Neural crest cell (in vitro differentiated cells): ENCODE measurements at regions not wholly inside any gene's neighbourhood (a gene's known extent, or its start where the extent isn't known, plus 50 kb on each side); places are given as distances from the start of the nearest gene placed in this dataset.

Experiments used
- DNase-seq: peaks from one replicate; pipeline ENCODE4 v3.0.0; 2021; ENCODE audit warnings: low read depth, mixed read lengths, low spot score
- H3K27ac Mint-ChIP-seq: one replicate; pipeline ENCODE4 v1.8.0; 2021; ENCODE audit warnings: mild to moderate bottlenecking, mixed read lengths; ENCODE audit not compliant: unreplicated experiment
- H3K27me3 Mint-ChIP-seq: 2 replicates; pipeline ENCODE4 v1.8.0; 2021; ENCODE audit warnings: low read depth, mild to moderate bottlenecking, mixed read lengths
- H3K36me3 Mint-ChIP-seq: 2 replicates; pipeline ENCODE4 v1.8.0; 2021; ENCODE audit warnings: low read depth, mild to moderate bottlenecking, mixed read lengths
- H3K4me1 Mint-ChIP-seq: 2 replicates; pipeline ENCODE4 v1.8.0; 2021; ENCODE audit warnings: mixed read lengths
- H3K4me3 Mint-ChIP-seq: one replicate; pipeline ENCODE4 v1.8.0; 2021; ENCODE audit warnings: mild to moderate bottlenecking, mixed read lengths
- H3K9me3 Mint-ChIP-seq: 2 replicates; pipeline ENCODE4 v1.8.0; 2021; ENCODE audit warnings: mixed read lengths
- TF ChIP-seq, protein P1 (sequence below): fragments of 200-600 bp; sonication (generic); conservative IDR thresholded peaks from 2 replicates; pipeline ENCODE4 v1.5.0; 2021; ENCODE audit warnings: antibody characterized with exemption, mild to moderate bottlenecking

DNA sequence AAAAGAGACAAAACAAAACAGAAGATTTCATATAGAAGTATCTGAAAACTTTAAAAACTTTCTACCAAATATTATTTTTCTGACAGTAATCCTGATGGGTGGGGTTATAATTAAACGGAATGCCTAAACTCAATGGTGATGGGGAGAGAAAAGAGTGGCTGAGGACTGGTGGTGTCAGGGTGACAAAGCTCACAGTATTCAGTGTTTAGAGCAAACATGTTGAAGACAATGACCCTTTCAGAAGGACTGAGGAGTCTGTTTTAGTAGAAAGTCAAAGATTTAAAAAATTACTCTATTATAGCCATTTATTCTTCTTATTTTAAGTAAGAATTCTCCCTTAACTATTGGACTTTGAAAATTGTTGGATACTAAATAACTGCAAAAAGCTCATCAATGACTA is 1144.0 kb downstream of the TAF11L14 start:
- peak overlapping the region; percentile 76 for H3K27ac Mint-ChIP-seq
- no peaks in the 10 kb centered on the region for H3K27me3 Mint-ChIP-seq
- no peak for DNase-seq
- no peak overlapping the region for H3K4me3 Mint-ChIP-seq
- TF ChIP-seq, protein P1, sequence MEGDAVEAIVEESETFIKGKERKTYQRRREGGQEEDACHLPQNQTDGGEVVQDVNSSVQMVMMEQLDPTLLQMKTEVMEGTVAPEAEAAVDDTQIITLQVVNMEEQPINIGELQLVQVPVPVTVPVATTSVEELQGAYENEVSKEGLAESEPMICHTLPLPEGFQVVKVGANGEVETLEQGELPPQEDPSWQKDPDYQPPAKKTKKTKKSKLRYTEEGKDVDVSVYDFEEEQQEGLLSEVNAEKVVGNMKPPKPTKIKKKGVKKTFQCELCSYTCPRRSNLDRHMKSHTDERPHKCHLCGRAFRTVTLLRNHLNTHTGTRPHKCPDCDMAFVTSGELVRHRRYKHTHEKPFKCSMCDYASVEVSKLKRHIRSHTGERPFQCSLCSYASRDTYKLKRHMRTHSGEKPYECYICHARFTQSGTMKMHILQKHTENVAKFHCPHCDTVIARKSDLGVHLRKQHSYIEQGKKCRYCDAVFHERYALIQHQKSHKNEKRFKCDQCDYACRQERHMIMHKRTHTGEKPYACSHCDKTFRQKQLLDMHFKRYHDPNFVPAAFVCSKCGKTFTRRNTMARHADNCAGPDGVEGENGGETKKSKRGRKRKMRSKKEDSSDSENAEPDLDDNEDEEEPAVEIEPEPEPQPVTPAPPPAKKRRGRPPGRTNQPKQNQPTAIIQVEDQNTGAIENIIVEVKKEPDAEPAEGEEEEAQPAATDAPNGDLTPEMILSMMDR, result no peak
- H3K4me1 Mint-ChIP-seq, result peaks cover 23% of the 10 kb centered on the region
- no peaks in the 10 kb centered on the region for H3K9me3 Mint-ChIP-seq
- H3K36me3 Mint-ChIP-seq, result no peaks in the 10 kb centered on the region

DNA sequence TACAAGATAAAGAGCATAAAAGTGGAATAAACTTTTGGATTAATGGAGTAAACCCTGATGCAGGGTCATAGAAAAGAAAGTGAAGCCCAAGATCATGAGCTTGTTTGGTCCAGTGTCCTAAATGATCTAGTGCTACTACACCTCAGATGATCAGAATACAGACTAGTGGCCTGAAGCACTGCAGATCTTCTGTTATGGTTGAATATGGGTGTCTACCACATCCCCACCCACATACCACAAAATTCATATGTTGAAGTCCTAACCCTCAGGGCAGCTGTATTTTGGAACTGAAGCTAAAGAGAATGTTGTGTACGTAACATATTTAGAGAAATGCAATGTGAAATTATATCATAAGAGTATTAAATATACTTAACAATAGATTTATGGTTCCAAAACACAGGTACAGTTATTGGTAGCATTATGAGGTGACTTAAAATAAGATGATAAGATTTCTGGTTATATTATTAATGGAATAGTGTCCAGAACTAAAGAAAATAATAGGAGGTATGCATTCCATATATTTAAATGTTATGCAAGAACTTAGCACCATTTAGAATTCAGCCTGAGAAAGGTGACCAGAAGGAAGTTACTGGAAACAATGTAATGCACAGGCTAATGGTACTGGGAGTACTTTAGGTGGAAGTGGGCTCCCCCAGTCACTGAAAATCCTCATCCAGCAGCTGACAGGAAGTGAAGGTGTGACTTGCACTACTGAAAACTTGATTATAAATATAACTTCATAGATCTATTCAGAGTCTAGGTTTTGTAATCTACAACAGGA is 1155.1 kb downstream of the TAF11L14 start:
- Mint-ChIP-seq H3K36me3 (no peaks in the 10 kb centered on the region), H3K4me1 (no peaks in the 10 kb centered on the region), H3K4me3 (no peak overlapping the region), H3K27me3 (no peaks in the 10 kb centered on the region), H3K27ac (no peak overlapping the region), H3K9me3 (no peaks in the 10 kb centered on the region)
- TF ChIP-seq, protein P1, result no peak
- DNase-seq, result no peak

DNA sequence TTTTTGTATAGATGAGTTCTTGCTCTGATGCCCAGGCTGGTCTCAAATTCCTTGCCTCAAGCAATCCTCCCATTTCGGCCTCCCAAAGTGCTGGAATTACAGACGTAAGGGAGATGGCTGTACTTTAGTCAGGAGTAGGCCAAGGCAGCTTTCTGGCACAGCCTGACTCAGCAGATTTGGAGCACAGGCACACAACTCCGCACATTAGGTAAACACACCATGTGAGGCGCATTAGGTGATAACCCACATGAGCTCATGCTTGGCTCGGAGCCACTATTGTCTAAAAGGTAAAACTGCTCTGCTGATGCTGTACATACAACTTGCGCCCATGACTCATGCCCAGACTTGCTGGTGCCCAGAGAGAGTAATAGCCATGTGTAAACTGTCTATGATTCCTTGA is 1157.9 kb downstream of the TAF11L14 start:
- Mint-ChIP-seq H3K9me3 (no peaks in the 10 kb centered on the region), H3K4me3 (no peak overlapping the region), H3K36me3 (no peaks in the 10 kb centered on the region), H3K4me1 (peaks cover 3% of the 10 kb centered on the region), H3K27me3 (no peaks in the 10 kb centered on the region), H3K27ac (no peak overlapping the region)
- DNase-seq, result no peak
- TF ChIP-seq, protein P1, result no peak

DNA sequence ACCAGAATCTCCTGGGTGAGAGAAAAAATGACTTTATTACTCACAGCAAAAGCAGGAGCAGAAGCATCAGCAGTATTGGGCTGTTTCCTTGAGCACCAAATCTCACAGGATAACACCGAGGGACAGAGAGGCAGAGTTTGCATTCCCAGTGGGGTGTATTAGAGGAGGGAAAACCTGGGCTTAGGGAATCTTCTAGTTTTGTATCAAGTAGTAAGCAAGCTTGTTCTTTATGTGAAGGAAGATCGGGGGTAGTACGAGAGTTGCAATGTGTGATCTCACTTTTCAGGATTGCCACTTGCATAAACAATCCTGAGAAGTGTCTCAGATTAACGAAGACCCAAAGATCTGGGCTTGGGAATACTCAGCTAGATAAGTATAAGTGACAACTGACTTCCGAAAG is 1163.0 kb downstream of the TAF11L14 start:
- DNase-seq, result no peak
- H3K4me3 Mint-ChIP-seq, result no peak overlapping the region
- H3K9me3 Mint-ChIP-seq, result peaks cover 2% of the 10 kb centered on the region
- no peak overlapping the region for H3K27ac Mint-ChIP-seq
- H3K27me3 Mint-ChIP-seq, result no peaks in the 10 kb centered on the region
- H3K36me3 Mint-ChIP-seq, result no peaks in the 10 kb centered on the region
- peaks cover 4% of the 10 kb centered on the region for H3K4me1 Mint-ChIP-seq
- TF ChIP-seq, protein P1, result no peak

DNA sequence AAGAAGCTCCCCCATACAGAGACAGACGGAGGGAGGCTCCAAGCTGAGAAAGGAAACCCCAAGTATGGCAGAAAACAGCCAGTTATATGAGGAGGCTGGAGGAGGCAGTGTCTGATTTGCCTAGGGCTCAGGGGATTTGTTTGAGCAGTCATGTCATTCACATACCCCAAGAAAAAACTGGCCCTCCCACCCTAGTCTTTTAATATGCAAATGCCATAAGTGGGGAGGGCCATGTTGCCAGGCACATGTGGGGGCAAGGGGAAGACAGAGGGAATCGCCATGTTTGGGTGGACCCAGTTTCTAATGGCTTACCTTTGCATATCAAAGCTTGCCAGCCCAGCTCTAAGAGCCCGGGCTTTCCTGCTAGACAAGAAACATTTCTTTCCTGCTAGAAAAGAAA is 1163.8 kb downstream of the TAF11L14 start:
- peaks cover 2% of the 10 kb centered on the region for H3K9me3 Mint-ChIP-seq
- H3K27me3 Mint-ChIP-seq, result no peaks in the 10 kb centered on the region
- H3K27ac Mint-ChIP-seq, result no peak overlapping the region
- H3K4me1 Mint-ChIP-seq, result peaks cover 4% of the 10 kb centered on the region
- no peak for DNase-seq
- TF ChIP-seq, protein P1, result no peak
- no peaks in the 10 kb centered on the region for H3K36me3 Mint-ChIP-seq
- no peak overlapping the region for H3K4me3 Mint-ChIP-seq
